SK-N-SH (cell line): ENCODE measurements at regions not wholly inside any gene's neighbourhood (a gene's known extent, or its start where the extent isn't known, plus 50 kb on each side); places are given as distances from the start of the nearest gene placed in this dataset.

Experiments
- CTCF ChIA-PET: fragments of 300-600, 350-600 bp; formaldehyde crosslinking; extraction: SDS; loops from one replicate; lab custom pipeline; 2021; lab: Yijun Ruan, JAX
- POLR2A ChIA-PET: fragments of 350-600 bp; sonication (Branson Sonifier 250); formaldehyde crosslinking; extraction: SDS; loops from one replicate; lab custom pipeline; 2020; ENCODE audit warnings: antibody characterized with exemption, inconsistent platforms; lab: Yijun Ruan, JAX
- DNase-seq: peaks from one replicate; pipeline ENCODE4 v3.0.0; 2012
- H2AFZ ChIP-seq: fragments of 200-600 bp; sonication (generic); 2 replicates; pipeline ENCODE4 v1.8.1; 2016; ENCODE audit warnings: antibody characterized with exemption, mild to moderate bottlenecking, low read depth
- H3F3A ChIP-seq: fragments of 200-600 bp; sonication (generic); replicated peaks from 2 replicates; pipeline ENCODE3; 2016; ENCODE audit warnings: antibody characterized with exemption, mild to moderate bottlenecking; ENCODE audit not compliant: insufficient read depth
- H3K27ac ChIP-seq, 2 experiments: fragments of 200-500 bp in 1 of 2; fragments of 200-600 bp in 1 of 2; sonication (Bioruptor generic) in 1 of 2; sonication (generic), shearing (Covaris generic) in 1 of 2; 2 replicates each; pipeline versions ENCODE4 v1.5.1 to v1.6.1; 2014 to 2016; ENCODE audit warnings: low read depth in 2 of 2, inconsistent platforms in 1 of 2, low read length in 1 of 2, mild to moderate bottlenecking in 1 of 2, mixed read lengths in 1 of 2
- H3K27me3 ChIP-seq: fragments of 200-600 bp; sonication (generic), shearing (Covaris generic); 2 replicates; pipeline ENCODE4 v1.6.1; 2016; ENCODE audit warnings: mixed run types; ENCODE audit not compliant: insufficient read depth
- H3K36me3 ChIP-seq, 2 experiments: fragments of 200-500 bp in 1 of 2; fragments of 200-600 bp in 1 of 2; sonication (Bioruptor generic) in 1 of 2; sonication (generic) in 1 of 2; replicated peaks in 1 of 2; 2 replicates each; pipeline versions ENCODE3 to v1.5.1; 2014 to 2016; ENCODE audit warnings: low read length in 1 of 2, mild to moderate bottlenecking in 1 of 2; ENCODE audit not compliant: insufficient read depth in 2 of 2, control insufficient read depth in 1 of 2
- H3K4me1 ChIP-seq, 2 experiments: fragments of 200-500 bp in 1 of 2; fragments of 200-600 bp in 1 of 2; sonication (Bioruptor generic) in 1 of 2; sonication (generic), shearing (Covaris generic) in 1 of 2; 2 replicates each; pipeline versions ENCODE4 v1.5.1 to v1.6.1; 2014 to 2016; ENCODE audit warnings: low read depth in 1 of 2, low read length in 1 of 2, mixed run types in 1 of 2; ENCODE audit not compliant: insufficient read depth in 2 of 2, control insufficient read depth in 1 of 2
- H3K4me2 ChIP-seq: fragments of 200-600 bp; sonication (generic), shearing (Covaris generic); 2 replicates; pipeline ENCODE4 v1.6.1; 2017; ENCODE audit warnings: mixed run types
- H3K4me3 ChIP-seq, 2 experiments: fragments of 200-500 bp in 1 of 2; fragments of 200-600 bp in 1 of 2; sonication (Bioruptor generic) in 1 of 2; sonication (generic), shearing (Covaris generic) in 1 of 2; 2 replicates each; pipeline versions ENCODE4 v1.5.1 to v1.8.1; 2014 to 2016; ENCODE audit warnings: low read depth in 2 of 2, inconsistent platforms in 1 of 2, low read length in 1 of 2, mild to moderate bottlenecking in 1 of 2, mixed read lengths in 1 of 2, moderate library complexity in 1 of 2
- H3K79me2 ChIP-seq: fragments of 200-600 bp; sonication (generic); 2 replicates; pipeline ENCODE4 v1.8.1; 2017; ENCODE audit warnings: mild to moderate bottlenecking; ENCODE audit not compliant: insufficient read depth
- H3K9ac ChIP-seq: fragments of 200-600 bp; sonication (generic); 2 replicates; pipeline ENCODE4 v1.6.1; 2017; ENCODE audit warnings: mixed run types
- H3K9me2 ChIP-seq: fragments of 200-600 bp; sonication (generic); 2 replicates; pipeline ENCODE4 v1.6.1; 2017; ENCODE audit warnings: mixed run types
- H3K9me3 ChIP-seq: fragments of 200-600 bp; sonication (generic); 2 replicates; pipeline ENCODE4 v1.6.1; 2017; ENCODE audit warnings: mixed run types, mild to moderate bottlenecking, moderate library complexity
- H4K20me1 ChIP-seq: fragments of 200-600 bp; sonication (generic); 2 replicates; pipeline ENCODE4 v1.6.1; 2017; ENCODE audit warnings: mild to moderate bottlenecking, mixed run types; ENCODE audit not compliant: insufficient read depth
- ELF1 ChIP-seq: IDR thresholded peaks from 2 replicates; pipeline ENCODE4 v1.4.0; 2012
- EZH2phosphoT487 ChIP-seq: fragments of 200-600 bp; sonication (generic); IDR thresholded peaks from 2 replicates; pipeline ENCODE4 v1.6.1; 2017; ENCODE audit warnings: low read depth, mixed run types, mild to moderate bottlenecking, antibody characterized with exemption, moderate library complexity, borderline replicate concordance
- FOSL2 ChIP-seq: IDR thresholded peaks from 2 replicates; pipeline ENCODE4 v1.4.0; 2012; ENCODE audit warnings: low read depth, mild to moderate bottlenecking, moderate library complexity, borderline replicate concordance
- FOXM1 ChIP-seq: IDR thresholded peaks from 2 replicates; pipeline ENCODE4 v1.4.0; 2012; ENCODE audit warnings: low read depth, mild to moderate bottlenecking
- GATA2 ChIP-seq: sonication (generic); formaldehyde crosslinking; IDR thresholded peaks from 2 replicates; pipeline ENCODE4 v1.5.0; 2020; ENCODE audit warnings: mild to moderate bottlenecking, missing genetic modification reagents
- POLR2AphosphoS5 ChIP-seq: IDR thresholded peaks from 2 replicates; pipeline ENCODE4 v1.6.1; 2012; ENCODE audit warnings: low read depth, low read length
- RCOR1 ChIP-seq: fragments of 150-350 bp; IDR thresholded peaks from 2 replicates; pipeline ENCODE4 v1.6.1; 2017; ENCODE audit warnings: antibody characterized with exemption, low read length
- REST ChIP-seq: IDR thresholded peaks from 2 replicates; pipeline ENCODE4 v1.6.1; 2012; ENCODE audit warnings: mild to moderate bottlenecking, low read depth, low read length, moderate library complexity
- WGBS: methylation state at CpG from one replicate; pipeline ENCODE4 v1.1.6; 2017; ENCODE audit warnings: low lambda C conversion rate; 5-methylcytosine and 5-hydroxymethylcytosine counted together
- TF ChIP-seq, protein P1 (sequence below): IDR thresholded peaks from 2 replicates; pipeline ENCODE4; 2012

DNA sequence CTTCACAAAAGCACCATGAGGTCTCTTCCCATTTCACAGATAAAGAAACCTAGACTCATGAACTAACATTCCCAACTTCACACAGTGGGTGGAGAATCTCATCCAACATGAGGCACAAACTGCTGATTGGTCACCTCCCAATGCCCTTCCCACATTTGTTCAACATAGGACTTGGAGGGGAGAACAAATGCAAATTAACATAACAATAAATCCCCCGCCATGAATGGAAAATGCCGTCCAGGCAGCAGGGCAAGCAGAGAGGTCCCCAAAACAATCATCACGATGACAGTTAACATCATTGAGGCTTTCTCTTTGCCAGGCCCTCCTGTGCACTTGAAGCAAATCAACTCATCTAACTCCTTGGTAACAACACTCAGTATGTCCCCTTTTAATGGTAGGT lies 185.3 kb downstream of the TMEM132E start:
- H3K4me1 ChIP-seq = no peaks in the 10 kb centered on the region; a peak in 1 of 4 replicates
- no peaks in the 10 kb centered on the region for H4K20me1 ChIP-seq
- no peaks in the 10 kb centered on the region for H3K9me3 ChIP-seq
- H3K9me2 ChIP-seq = no peaks in the 10 kb centered on the region
- CTCF ChIA-PET = no interaction called here
- no peak overlapping the region for H3K27ac ChIP-seq
- 49% methylated on average over 3 of the region's 3 CpGs for WGBS
- TF ChIP-seq RCOR1 (no peak), REST (no peak), FOXM1 (no peak), FOSL2 (no peak), GATA2 (CRISPR knock-in tag) (no peak), EZH2phosphoT487 (no peak), ELF1 (no peak)
- TF ChIP-seq, protein P1, sequence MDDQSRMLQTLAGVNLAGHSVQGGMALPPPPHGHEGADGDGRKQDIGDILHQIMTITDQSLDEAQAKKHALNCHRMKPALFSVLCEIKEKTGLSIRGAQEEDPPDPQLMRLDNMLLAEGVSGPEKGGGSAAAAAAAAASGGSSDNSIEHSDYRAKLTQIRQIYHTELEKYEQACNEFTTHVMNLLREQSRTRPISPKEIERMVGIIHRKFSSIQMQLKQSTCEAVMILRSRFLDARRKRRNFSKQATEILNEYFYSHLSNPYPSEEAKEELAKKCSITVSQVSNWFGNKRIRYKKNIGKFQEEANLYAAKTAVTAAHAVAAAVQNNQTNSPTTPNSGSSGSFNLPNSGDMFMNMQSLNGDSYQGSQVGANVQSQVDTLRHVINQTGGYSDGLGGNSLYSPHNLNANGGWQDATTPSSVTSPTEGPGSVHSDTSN = no peak
- H3K9ac ChIP-seq = no peak overlapping the region
- no peak for DNase-seq
- no peaks in the 10 kb centered on the region for H3K27me3 ChIP-seq
- POLR2A ChIA-PET = no interaction called here
- H2AFZ ChIP-seq = no peak overlapping the region
- H3K79me2 ChIP-seq = no peaks in the 10 kb centered on the region
- H3K4me2 ChIP-seq = no peak overlapping the region
- H3K36me3 ChIP-seq = no peaks in the 10 kb centered on the region
- H3F3A ChIP-seq = no peaks in the 10 kb centered on the region
- H3K4me3 ChIP-seq = no peak overlapping the region

DNA sequence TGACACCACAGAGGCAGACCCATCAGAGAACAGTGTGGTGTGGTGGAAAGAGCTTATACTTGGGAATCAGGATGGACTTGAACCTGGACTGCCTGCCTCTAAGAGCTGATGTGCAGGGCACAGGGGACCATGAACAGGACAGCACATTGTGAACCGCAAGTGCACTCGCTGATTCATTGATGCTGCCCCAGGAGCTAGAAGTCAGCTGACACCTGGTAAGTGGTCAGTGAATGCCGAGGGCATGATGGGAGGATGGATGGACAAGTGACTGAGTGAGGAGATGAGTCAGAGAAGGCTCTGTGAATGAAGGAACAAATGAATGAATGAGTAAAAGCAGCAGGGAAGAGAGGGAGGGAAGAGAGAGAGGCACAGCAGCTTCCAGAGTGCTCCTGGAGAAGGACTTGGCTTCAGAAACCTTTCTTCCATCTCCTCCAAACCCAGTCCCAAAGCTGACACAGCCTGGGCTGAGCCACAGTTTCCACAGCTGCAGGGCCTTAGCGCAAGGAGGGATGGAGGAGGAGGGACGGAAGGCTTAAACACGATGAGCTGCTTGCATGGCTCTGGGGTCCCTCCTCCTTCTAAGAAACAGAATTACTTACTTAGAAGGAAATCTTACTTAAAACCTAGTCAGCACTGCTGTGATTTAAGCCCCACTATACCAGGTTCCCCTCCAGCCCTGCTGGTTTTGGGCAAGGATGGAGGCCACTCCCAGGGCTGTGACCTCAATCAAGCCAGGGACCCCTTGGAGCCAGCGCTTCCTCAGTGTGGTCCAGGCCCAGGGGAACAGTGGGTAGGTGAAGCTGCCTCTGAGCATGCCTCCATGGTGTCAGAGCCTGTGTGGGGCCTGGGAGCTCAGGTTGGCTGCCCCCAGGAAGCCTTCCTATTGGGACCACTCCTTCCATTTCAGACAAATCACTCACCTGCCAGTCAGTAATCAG lies 184.6 kb downstream of the TMEM132E start:
- H3K4me1 ChIP-seq = no peaks in the 10 kb centered on the region; a peak in 1 of 4 replicates
- H3K27ac ChIP-seq = no peak overlapping the region
- ChIA-PET CTCF (interaction anchor here (1.0 kb wide), 1 partner anchor 10 kb away, joined by 3 read pairs; no protein-coding TSS in a partner anchor), POLR2A (no interaction called here)
- H3K36me3 ChIP-seq = no peaks in the 10 kb centered on the region
- H3K79me2 ChIP-seq = no peaks in the 10 kb centered on the region
- WGBS = 29% methylated on average over 7 of the region's 7 CpGs
- H4K20me1 ChIP-seq = no peaks in the 10 kb centered on the region
- H3K9ac ChIP-seq = no peak overlapping the region
- no peaks in the 10 kb centered on the region for H3K9me3 ChIP-seq
- H3K27me3 ChIP-seq = no peaks in the 10 kb centered on the region
- H3K4me3 ChIP-seq = no peak overlapping the region
- H3K4me2 ChIP-seq = no peak overlapping the region
- no peak for DNase-seq
- TF ChIP-seq POLR2AphosphoS5 = no peak
- H3K9me2 ChIP-seq = no peaks in the 10 kb centered on the region
- no peak overlapping the region for H2AFZ ChIP-seq
- no peaks in the 10 kb centered on the region for H3F3A ChIP-seq
